A673 (cell line): ENCODE measurements at regions not wholly inside any gene's neighbourhood (a gene's known extent, or its start where the extent isn't known, plus 50 kb on each side); places are given as distances from the start of the nearest gene placed in this dataset.

Experiments
- CTCF ChIP-seq: fragments of 300-800, 200-600 bp; sonication (generic); conservative IDR thresholded peaks from 2 replicates; pipeline ENCODE4 v1.5.1; 2017; ENCODE audit warnings: low read depth, mild to moderate bottlenecking, antibody characterized with exemption, low read length, moderate library complexity, mixed read lengths
- EZH2 ChIP-seq: fragments of 200-600 bp; sonication (generic); IDR thresholded peaks from 2 replicates; pipeline ENCODE4 v1.6.1; 2017; ENCODE audit warnings: borderline replicate concordance, low read depth, mild to moderate bottlenecking, mixed read lengths, antibody characterized with exemption, low read length; ENCODE audit not compliant: poor library complexity, severe bottlenecking

DNA sequence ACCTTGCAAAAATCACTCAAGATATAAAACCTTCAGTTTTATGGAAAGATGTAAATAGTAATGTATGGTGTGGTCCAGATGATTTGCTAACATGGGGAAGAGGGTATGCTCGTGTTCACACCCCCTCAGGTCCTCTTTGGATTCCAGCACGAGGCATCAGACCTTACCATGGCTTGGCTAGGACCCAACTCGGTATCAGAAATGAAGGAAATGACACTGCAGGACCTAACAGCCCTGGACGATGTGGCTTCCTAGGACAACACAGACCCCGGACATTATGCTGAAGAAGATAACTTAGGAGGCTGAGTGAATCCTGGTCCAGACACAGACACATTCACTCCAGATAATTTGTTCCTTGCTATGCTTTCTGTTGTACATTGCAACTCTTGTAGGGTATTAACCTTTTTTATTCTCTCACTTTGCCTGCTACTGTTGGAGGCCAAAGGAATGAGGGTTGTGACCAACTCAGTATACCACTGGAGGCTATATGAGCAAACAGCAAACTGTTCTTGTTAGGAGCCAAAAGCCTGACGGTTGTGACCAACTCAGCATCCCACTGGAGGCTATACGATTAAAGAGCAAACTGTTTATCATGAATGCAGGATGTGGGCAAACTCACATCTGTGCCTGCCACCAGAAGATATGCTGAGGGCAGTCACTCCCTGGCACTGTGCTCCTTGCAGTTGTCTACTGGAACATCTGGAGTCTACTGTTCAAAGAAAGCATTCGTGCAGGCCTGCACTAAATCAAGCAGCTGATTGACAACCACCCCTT lies 121.7 kb downstream of the ZNF429 start:
- TF ChIP-seq CTCF (no peak), EZH2 (no peak)
